ENCODE measurements at regions not wholly inside any gene's neighbourhood (a gene's known extent, or its start where the extent isn't known, plus 50 kb on each side); places are given as distances from the start of the nearest gene placed in this dataset.

DNA sequence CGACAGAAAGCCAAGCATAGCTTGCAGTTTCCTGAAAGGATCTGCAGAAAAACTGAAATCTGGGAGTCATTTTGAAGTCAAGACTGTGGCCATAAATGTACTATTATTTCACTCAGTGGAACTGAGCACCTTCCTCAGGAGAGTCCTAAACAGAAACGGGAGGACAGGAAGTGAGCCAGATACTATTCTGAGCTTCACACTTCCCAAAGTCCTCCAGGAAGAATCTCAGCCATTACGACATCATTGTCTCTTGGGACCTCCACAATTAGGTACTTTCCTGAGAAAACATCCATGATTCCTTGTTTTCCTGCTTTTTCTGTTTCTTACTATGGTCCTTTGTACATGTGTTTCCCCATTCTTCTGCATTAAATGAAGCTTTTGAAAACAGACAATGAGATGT, 299.2 kb upstream of the USP25 start:
- H3K4me1 ChIP-seq (ENCODE audit: insufficient read depth, low read length, poor library complexity, severe bottlenecking) = no peaks in the 10 kb centered on the region
- H3K36me3 ChIP-seq (ENCODE audit: insufficient read depth, low read length) = no peaks in the 10 kb centered on the region
- H3K79me2 ChIP-seq (ENCODE audit: insufficient read depth, low read length) = no peaks in the 10 kb centered on the region
- no peaks in the 10 kb centered on the region for H3K27me3 ChIP-seq (ENCODE audit: insufficient read depth, low read length, poor library complexity, severe bottlenecking)
- no peaks in the 10 kb centered on the region for H3K9me2 ChIP-seq (replicated peaks; ENCODE audit: low read depth, low read length)
- H3F3A ChIP-seq (ENCODE audit: low read depth) = no peaks in the 10 kb centered on the region
- H3K9ac ChIP-seq (ENCODE audit: low read depth, low read length, poor library complexity, severe bottlenecking) = no peak overlapping the region
- no peak overlapping the region for H3K4me2 ChIP-seq (ENCODE audit: low read depth, low read length, poor library complexity, severe bottlenecking)
- TF ChIP-seq, protein P1, sequence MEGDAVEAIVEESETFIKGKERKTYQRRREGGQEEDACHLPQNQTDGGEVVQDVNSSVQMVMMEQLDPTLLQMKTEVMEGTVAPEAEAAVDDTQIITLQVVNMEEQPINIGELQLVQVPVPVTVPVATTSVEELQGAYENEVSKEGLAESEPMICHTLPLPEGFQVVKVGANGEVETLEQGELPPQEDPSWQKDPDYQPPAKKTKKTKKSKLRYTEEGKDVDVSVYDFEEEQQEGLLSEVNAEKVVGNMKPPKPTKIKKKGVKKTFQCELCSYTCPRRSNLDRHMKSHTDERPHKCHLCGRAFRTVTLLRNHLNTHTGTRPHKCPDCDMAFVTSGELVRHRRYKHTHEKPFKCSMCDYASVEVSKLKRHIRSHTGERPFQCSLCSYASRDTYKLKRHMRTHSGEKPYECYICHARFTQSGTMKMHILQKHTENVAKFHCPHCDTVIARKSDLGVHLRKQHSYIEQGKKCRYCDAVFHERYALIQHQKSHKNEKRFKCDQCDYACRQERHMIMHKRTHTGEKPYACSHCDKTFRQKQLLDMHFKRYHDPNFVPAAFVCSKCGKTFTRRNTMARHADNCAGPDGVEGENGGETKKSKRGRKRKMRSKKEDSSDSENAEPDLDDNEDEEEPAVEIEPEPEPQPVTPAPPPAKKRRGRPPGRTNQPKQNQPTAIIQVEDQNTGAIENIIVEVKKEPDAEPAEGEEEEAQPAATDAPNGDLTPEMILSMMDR (conservative IDR thresholded peaks at IDR 0.05; ENCODE audit: low read length) = no peak
- TF ChIP-seq EZH2phosphoT487 (IDR thresholded peaks at IDR 0.05; ENCODE audit: borderline replicate concordance) = no peak
- H3K9me3 ChIP-seq (ENCODE audit: insufficient read depth, low read depth, low read length) = no peaks in the 10 kb centered on the region
- H2AFZ ChIP-seq (ENCODE audit: low read length) = no peak overlapping the region
- no peak overlapping the region for H3K4me3 ChIP-seq (ENCODE audit: low read length, poor library complexity, severe bottlenecking)
- no peaks in the 10 kb centered on the region for H4K20me1 ChIP-seq (ENCODE audit: insufficient read depth, low read length, poor library complexity, severe bottlenecking)

DNA sequence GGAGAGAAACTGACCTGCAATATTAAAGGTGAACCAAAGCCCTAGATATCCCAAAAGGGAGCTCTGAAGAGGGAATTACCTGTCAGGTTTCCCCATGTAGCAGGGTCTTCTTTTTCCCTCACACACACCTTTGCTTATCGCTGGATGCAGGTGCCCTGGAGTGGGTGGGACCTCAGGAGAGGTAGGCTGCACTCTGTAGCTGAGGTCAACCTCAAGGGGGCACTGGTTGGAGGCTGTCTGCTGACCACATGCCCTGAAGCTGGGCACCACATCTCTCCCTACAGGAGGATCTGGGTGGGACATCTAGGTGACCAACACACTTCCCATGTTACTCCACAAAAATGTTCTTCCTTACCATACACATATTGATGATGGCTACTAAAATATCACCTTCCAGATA, 298.7 kb upstream of the USP25 start:
- Histone ChIP-seq H3K36me3 (ENCODE audit: insufficient read depth, low read length) (no peaks in the 10 kb centered on the region), H3K4me2 (ENCODE audit: low read depth, low read length, poor library complexity, severe bottlenecking) (no peak overlapping the region), H3K79me2 (ENCODE audit: insufficient read depth, low read length) (no peaks in the 10 kb centered on the region), H3K4me3 (ENCODE audit: low read length, poor library complexity, severe bottlenecking) (no peak overlapping the region), H4K20me1 (ENCODE audit: insufficient read depth, low read length, poor library complexity, severe bottlenecking) (no peaks in the 10 kb centered on the region), H3K27me3 (ENCODE audit: insufficient read depth, low read length, poor library complexity, severe bottlenecking) (no peaks in the 10 kb centered on the region), H3K9me2 (replicated peaks; ENCODE audit: low read depth, low read length) (no peaks in the 10 kb centered on the region), H3K4me1 (ENCODE audit: insufficient read depth, low read length, poor library complexity, severe bottlenecking) (no peaks in the 10 kb centered on the region), H2AFZ (ENCODE audit: low read length) (no peak overlapping the region), H3K9me3 (ENCODE audit: insufficient read depth, low read depth, low read length) (no peaks in the 10 kb centered on the region), H3K9ac (ENCODE audit: low read depth, low read length, poor library complexity, severe bottlenecking) (no peak overlapping the region), H3F3A (ENCODE audit: low read depth) (no peaks in the 10 kb centered on the region)
- TF ChIP-seq EZH2phosphoT487 (IDR thresholded peaks at IDR 0.05; ENCODE audit: borderline replicate concordance) = no peak
- TF ChIP-seq, protein P1 (conservative IDR thresholded peaks at IDR 0.05; ENCODE audit: low read length) = 0 out of 2 replicates have a peak, but pooled peaks have one; percentile 20

DNA sequence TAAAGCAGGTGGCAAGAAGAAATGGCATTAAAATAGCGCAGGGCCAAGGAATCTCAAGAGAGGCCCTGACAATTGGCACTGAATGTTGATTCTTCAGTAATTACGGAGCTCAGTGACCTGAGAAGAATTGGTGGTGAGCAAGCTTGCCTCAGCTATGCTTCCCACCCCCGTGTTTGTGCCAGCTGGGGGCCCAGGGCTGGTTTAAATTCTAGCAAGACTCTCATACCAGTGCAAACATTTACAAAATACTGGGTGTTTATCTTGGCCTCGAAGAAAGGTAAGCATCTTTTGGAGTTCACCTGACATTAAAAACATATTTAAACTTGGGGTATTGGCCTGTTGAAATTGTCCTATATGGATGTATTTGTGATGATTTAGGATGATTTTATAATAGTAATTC, 296.7 kb upstream of the USP25 start:
- H3F3A ChIP-seq (ENCODE audit: low read depth) = peaks cover 3% of the 10 kb centered on the region; the same call in 1 of the 2 replicates

More for the DNA sequence above, 296.7 kb upstream of the USP25 start:
- Histone ChIP-seq H3K27me3 (ENCODE audit: insufficient read depth, low read length, poor library complexity, severe bottlenecking) (no peaks in the 10 kb centered on the region), H2AFZ (ENCODE audit: low read length) (no peak overlapping the region), H3K79me2 (ENCODE audit: insufficient read depth, low read length) (no peaks in the 10 kb centered on the region), H3K9me3 (ENCODE audit: insufficient read depth, low read depth, low read length) (no peaks in the 10 kb centered on the region), H3K4me2 (ENCODE audit: low read depth, low read length, poor library complexity, severe bottlenecking) (no peak overlapping the region), H3K9ac (ENCODE audit: low read depth, low read length, poor library complexity, severe bottlenecking) (no peak overlapping the region), H3K4me3 (ENCODE audit: low read length, poor library complexity, severe bottlenecking) (no peak overlapping the region), H4K20me1 (ENCODE audit: insufficient read depth, low read length, poor library complexity, severe bottlenecking) (no peaks in the 10 kb centered on the region), H3K36me3 (ENCODE audit: insufficient read depth, low read length) (no peaks in the 10 kb centered on the region), H3K4me1 (ENCODE audit: insufficient read depth, low read length, poor library complexity, severe bottlenecking) (peaks cover 7% of the 10 kb centered on the region), H3K9me2 (replicated peaks; ENCODE audit: low read depth, low read length) (no peaks in the 10 kb centered on the region)
- TF ChIP-seq EZH2phosphoT487 (IDR thresholded peaks at IDR 0.05; ENCODE audit: borderline replicate concordance) = no peak
- TF ChIP-seq, protein P1 (conservative IDR thresholded peaks at IDR 0.05; ENCODE audit: low read length) = no peak
